Fibroblast of lung (primary cell): ENCODE measurements at regions not wholly inside any gene's neighbourhood (a gene's known extent, or its start where the extent isn't known, plus 50 kb on each side); places are given as distances from the start of the nearest gene placed in this dataset.
A peak's percentile ranks its signal among the peaks of the same experiment; 100 is the strongest.

Experiments used
- DNase-seq, 2 donors: peaks; one replicate each; pipeline versions ENCODE4 v3.0.0 to v3.0.0-alpha.2; 2010; ENCODE audit warnings: low read depth in 2 of 2
- H2AFZ ChIP-seq: 2 replicates; pipeline ENCODE4 v1.5.1; 2012; ENCODE audit warnings: low read length, control low read depth, inconsistent platforms
- H3K27ac ChIP-seq: 2 replicates; pipeline ENCODE4 v1.5.1; 2011; ENCODE audit warnings: low read length, control low read depth; ENCODE audit not compliant: insufficient read depth
- H3K27me3 ChIP-seq: 2 replicates; pipeline ENCODE4 v1.5.1; 2011; ENCODE audit warnings: mild to moderate bottlenecking, low read length; ENCODE audit not compliant: control insufficient read depth, insufficient read depth
- H3K36me3 ChIP-seq: 2 replicates; pipeline ENCODE4 v1.5.1; 2011; ENCODE audit warnings: low read length; ENCODE audit not compliant: control insufficient read depth, insufficient read depth
- H3K4me1 ChIP-seq: 2 replicates; pipeline ENCODE4 v1.5.1; 2011; ENCODE audit warnings: low read length; ENCODE audit not compliant: control insufficient read depth, insufficient read depth; ENCODE audit errors: extremely low read depth
- H3K4me2 ChIP-seq: 2 replicates; pipeline ENCODE4 v1.5.1; 2011; ENCODE audit warnings: low read length, control low read depth; ENCODE audit not compliant: insufficient read depth; ENCODE audit errors: extremely low read depth
- H3K4me3 ChIP-seq, 4 experiments: fragments of 200-600 bp in 1 of 4; sonication (generic) in 1 of 4; replicated peaks in 1 of 4; 2 replicates each; pipeline ENCODE4 v1.5.1; 2011 to 2016; ENCODE audit warnings: low read length in 4 of 4, low read depth in 3 of 4, mild to moderate bottlenecking in 3 of 4, control low read depth in 2 of 4, inconsistent platforms in 1 of 4, mixed read lengths in 1 of 4; ENCODE audit not compliant: insufficient read depth in 1 of 4; ENCODE audit errors: control extremely low read depth in 1 of 4
- H3K79me2 ChIP-seq: 2 replicates; pipeline ENCODE4 v1.5.1; 2012; ENCODE audit warnings: mild to moderate bottlenecking, low read length, inconsistent platforms; ENCODE audit not compliant: control insufficient read depth, insufficient read depth
- H3K9ac ChIP-seq: 2 replicates; pipeline ENCODE4 v1.5.1; 2011; ENCODE audit warnings: mild to moderate bottlenecking, low read length, control low read depth; ENCODE audit not compliant: insufficient read depth
- H3K9me3 ChIP-seq: 2 replicates; pipeline ENCODE4 v1.5.1; 2012; ENCODE audit warnings: low read depth, low read length; ENCODE audit not compliant: control insufficient read depth, insufficient read depth
- H4K20me1 ChIP-seq: 2 replicates; pipeline ENCODE4 v1.5.1; 2011; ENCODE audit warnings: low read length; ENCODE audit not compliant: control insufficient read depth, insufficient read depth; ENCODE audit errors: extremely low read depth
- EZH2 ChIP-seq: IDR thresholded peaks from 2 replicates; pipeline ENCODE4 v1.5.1; 2012; ENCODE audit warnings: low read length, control low read depth, mild to moderate bottlenecking; ENCODE audit errors: missing control alignments
- TF ChIP-seq, protein P1 (sequence below), 2 donors: IDR thresholded peaks in 1 of 2; conservative IDR thresholded peaks in 1 of 2; 1 replicate in 1 of 2; 2 replicates in 1 of 2; pipeline ENCODE4 v1.5.1; 2011 to 2012; ENCODE audit warnings: low read length in 2 of 2, control low read depth in 1 of 2, inconsistent platforms in 1 of 2, low read depth in 1 of 2, mild to moderate bottlenecking in 1 of 2

DNA sequence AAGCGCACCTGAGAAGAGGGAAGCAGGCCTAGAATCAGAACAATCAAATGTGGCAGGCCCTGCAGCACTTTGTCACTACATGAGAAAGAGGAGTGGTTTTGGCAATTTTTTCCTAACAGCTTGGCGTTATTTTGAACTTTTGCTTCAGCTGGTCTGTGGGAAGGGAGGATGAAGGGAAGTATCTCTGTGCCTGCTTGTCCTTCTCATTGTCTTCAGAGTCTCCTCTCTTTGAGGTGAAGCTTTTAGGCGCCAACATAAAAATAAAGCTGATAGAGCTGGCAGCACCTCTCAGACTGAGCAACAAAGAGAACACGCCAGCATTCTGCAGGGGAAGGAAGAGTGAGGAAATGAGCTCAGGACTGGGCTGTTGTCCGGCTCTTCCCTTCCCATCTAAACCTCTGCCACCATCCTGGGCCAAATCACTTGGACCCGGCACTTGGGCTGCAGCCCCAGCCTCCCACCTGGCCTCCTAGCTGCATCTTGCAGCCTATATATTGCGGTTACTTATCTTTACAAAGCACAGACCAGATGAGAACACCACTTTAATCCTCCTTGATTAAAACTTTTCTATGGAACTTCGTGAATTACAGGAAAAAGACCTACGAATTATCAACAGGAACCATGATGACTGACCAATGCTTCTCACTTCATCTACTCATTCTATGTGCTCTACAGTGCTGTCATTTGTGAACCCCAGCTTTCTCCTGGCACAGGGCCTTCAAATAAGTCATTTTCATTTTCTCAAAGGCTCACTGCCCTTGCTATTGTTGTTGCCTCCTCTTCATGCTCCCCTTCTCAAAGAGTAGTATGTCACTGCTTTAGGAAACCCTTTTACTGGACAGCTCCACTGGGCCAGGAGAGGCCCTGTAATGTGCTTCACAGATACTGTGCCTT is 476.4 kb upstream of the HS3ST1 start:
- H3K36me3 ChIP-seq = no peaks in the 10 kb centered on the region
- no peaks in the 10 kb centered on the region for H3K27me3 ChIP-seq
- H3K79me2 ChIP-seq = no peaks in the 10 kb centered on the region
- H3K9ac ChIP-seq = no peak overlapping the region
- H3K4me3 ChIP-seq = no peak overlapping the region
- H3K4me2 ChIP-seq = no peak overlapping the region
- no peaks in the 10 kb centered on the region for H3K4me1 ChIP-seq
- H3K27ac ChIP-seq = no peak overlapping the region
- TF ChIP-seq, protein P1, sequence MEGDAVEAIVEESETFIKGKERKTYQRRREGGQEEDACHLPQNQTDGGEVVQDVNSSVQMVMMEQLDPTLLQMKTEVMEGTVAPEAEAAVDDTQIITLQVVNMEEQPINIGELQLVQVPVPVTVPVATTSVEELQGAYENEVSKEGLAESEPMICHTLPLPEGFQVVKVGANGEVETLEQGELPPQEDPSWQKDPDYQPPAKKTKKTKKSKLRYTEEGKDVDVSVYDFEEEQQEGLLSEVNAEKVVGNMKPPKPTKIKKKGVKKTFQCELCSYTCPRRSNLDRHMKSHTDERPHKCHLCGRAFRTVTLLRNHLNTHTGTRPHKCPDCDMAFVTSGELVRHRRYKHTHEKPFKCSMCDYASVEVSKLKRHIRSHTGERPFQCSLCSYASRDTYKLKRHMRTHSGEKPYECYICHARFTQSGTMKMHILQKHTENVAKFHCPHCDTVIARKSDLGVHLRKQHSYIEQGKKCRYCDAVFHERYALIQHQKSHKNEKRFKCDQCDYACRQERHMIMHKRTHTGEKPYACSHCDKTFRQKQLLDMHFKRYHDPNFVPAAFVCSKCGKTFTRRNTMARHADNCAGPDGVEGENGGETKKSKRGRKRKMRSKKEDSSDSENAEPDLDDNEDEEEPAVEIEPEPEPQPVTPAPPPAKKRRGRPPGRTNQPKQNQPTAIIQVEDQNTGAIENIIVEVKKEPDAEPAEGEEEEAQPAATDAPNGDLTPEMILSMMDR (conservative IDR thresholded peaks at IDR 0.05 in 1 of 2, IDR thresholded peaks at IDR 0.05 in 1 of 2; ENCODE audit: low read depth in 1 of 2, low read length in 2 of 2) = no peak
- no peak for TF ChIP-seq EZH2
- no peaks in the 10 kb centered on the region for H4K20me1 ChIP-seq
- H2AFZ ChIP-seq = no peak overlapping the region
- no peaks in the 10 kb centered on the region for H3K9me3 ChIP-seq
- no peak for DNase-seq

DNA sequence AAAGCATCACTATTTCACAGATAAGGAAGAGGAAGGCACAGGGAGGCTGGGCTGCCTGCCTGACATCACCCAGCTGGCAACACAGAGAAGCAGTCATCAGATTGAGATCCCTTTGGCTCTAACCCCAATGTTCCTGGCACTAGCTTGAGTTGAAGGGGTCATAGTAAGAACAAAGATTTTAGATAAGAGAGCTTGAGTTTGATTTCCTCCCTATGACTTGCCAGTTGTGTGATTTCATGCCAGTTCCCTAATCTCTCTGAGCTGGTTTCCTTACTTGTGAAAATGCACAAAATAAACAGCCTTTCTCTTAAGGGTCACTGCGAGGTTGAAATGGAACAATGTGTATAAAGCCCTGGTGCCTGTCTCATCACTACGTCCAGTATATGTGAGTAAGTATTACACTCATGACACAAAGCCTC is 475.4 kb upstream of the HS3ST1 start:
- H2AFZ ChIP-seq = no peak overlapping the region
- no peaks in the 10 kb centered on the region for H3K36me3 ChIP-seq
- no peaks in the 10 kb centered on the region for H3K79me2 ChIP-seq
- H4K20me1 ChIP-seq = no peaks in the 10 kb centered on the region
- H3K4me3 ChIP-seq = no peak overlapping the region
- DNase-seq = peak; percentile 23 to 35
- no peaks in the 10 kb centered on the region for H3K27me3 ChIP-seq
- TF ChIP-seq, protein P1 (conservative IDR thresholded peaks at IDR 0.05 in 1 of 2, IDR thresholded peaks at IDR 0.05 in 1 of 2; ENCODE audit: low read depth in 1 of 2, low read length in 2 of 2) = no peak
- TF ChIP-seq EZH2 = no peak
- H3K9me3 ChIP-seq = no peaks in the 10 kb centered on the region
- no peak overlapping the region for H3K4me2 ChIP-seq
- H3K4me1 ChIP-seq = no peaks in the 10 kb centered on the region
- H3K27ac ChIP-seq = no peak overlapping the region
- no peak overlapping the region for H3K9ac ChIP-seq

DNA sequence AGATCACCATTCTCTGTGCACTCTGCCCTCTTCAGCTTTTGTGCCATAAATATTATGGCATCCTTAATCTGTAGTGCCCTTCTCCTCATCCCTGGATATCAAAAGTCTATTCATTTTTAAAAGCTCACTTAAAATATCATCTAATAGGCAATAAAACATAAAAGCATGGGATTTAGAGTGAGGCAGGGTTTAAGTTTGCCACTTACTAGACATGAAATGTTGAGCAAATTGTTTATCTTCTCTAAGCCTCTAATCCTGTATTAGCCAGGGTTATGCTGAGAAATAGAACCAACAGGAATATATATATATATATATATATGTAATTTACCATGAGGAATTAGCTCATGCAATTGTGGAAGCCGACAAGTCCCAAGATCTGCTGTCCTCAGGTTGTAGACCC is 472.4 kb upstream of the HS3ST1 start:
- Histone ChIP-seq H3K4me2 (no peak overlapping the region), H3K4me1 (no peaks in the 10 kb centered on the region), H3K27ac (no peak overlapping the region), H3K36me3 (no peaks in the 10 kb centered on the region), H3K27me3 (no peaks in the 10 kb centered on the region), H2AFZ (no peak overlapping the region), H3K79me2 (no peaks in the 10 kb centered on the region), H4K20me1 (no peaks in the 10 kb centered on the region), H3K4me3 (no peak overlapping the region), H3K9me3 (no peaks in the 10 kb centered on the region), H3K9ac (no peak overlapping the region)
- TF ChIP-seq EZH2 = no peak
- TF ChIP-seq, protein P1 (conservative IDR thresholded peaks at IDR 0.05 in 1 of 2, IDR thresholded peaks at IDR 0.05 in 1 of 2; ENCODE audit: low read depth in 1 of 2, low read length in 2 of 2) = no peak
- no peak for DNase-seq
